IMR-90 (cell line): ENCODE measurements at regions not wholly inside any gene's neighbourhood (a gene's known extent, or its start where the extent isn't known, plus 50 kb on each side); places are given as distances from the start of the nearest gene placed in this dataset.
"Not testable (repeated sequence)": the region's sequence is repeated elsewhere in the genome, so short reads cannot be mapped to it uniquely, and the experiment has no call there.

Source experiments
- ATAC-seq: fragments of 200-7000 bp; cut with Tn5 transposase; 2 replicates; pipeline ENCODE4 v1.9.1; 2020; ENCODE audit warnings: low read depth, mild to moderate bottlenecking, moderate library complexity
- BruUV-seq: library from RNA; stranded (reverse); fragments of 400-500 nt; replicated peaks from 2 replicates; lab custom pipeline; 2021; lab: Mats Ljungman, UMichigan
- CTCF ChIA-PET: fragments of 300-600 bp; formaldehyde crosslinking; extraction: SDS; loops from one replicate; lab custom pipeline; 2021; ENCODE audit warnings: antibody characterized with exemption; lab: Yijun Ruan, JAX
- POLR2A ChIA-PET: fragments of 300-600 bp; sonication (Branson Sonifier 250); formaldehyde crosslinking; loops from one replicate; lab custom pipeline; 2022; ENCODE audit warnings: antibody characterized with exemption; ENCODE audit not compliant: unreplicated experiment; lab: Charles Lee
- DNase-seq: peaks from one replicate; pipeline ENCODE4 v3.0.0; 2013
- H2AFZ ChIP-seq: replicated peaks from 2 replicates; pipeline ENCODE3; 2013; ENCODE audit warnings: low read length, mild to moderate bottlenecking; ENCODE audit not compliant: poor library complexity
- H2AK5ac ChIP-seq: 2 replicates; pipeline ENCODE4 v1.6.1; 2013; ENCODE audit warnings: low read depth, low read length, inconsistent platforms
- H2AK9ac ChIP-seq: replicated peaks from 2 replicates; pipeline ENCODE3; 2013; ENCODE audit warnings: mild to moderate bottlenecking, low read depth, low read length, moderate library complexity; ENCODE audit not compliant: poor library complexity
- H2BK120ac ChIP-seq: 2 replicates; pipeline ENCODE4 v1.6.1; 2013; ENCODE audit warnings: low read depth, low read length, inconsistent platforms
- H2BK15ac ChIP-seq: 3 replicates; pipeline ENCODE4 v1.6.1; 2013; ENCODE audit warnings: low read depth, low read length, inconsistent platforms
- H2BK20ac ChIP-seq: 2 replicates; pipeline ENCODE4 v1.6.1; 2013; ENCODE audit warnings: low read depth, mild to moderate bottlenecking, inconsistent platforms, low read length, moderate library complexity
- H2BK5ac ChIP-seq: 2 replicates; pipeline ENCODE4 v1.6.1; 2013; ENCODE audit warnings: mild to moderate bottlenecking, low read depth, low read length, inconsistent platforms; ENCODE audit not compliant: poor library complexity, severe bottlenecking
- H3K14ac ChIP-seq: replicated peaks from 2 replicates; pipeline ENCODE4 v1.6.1; 2013; ENCODE audit warnings: low read depth, low read length, inconsistent platforms
- H3K18ac ChIP-seq: 2 replicates; pipeline ENCODE4 v1.6.1; 2013; ENCODE audit warnings: low read depth, low read length, control low read depth
- H3K23ac ChIP-seq: 2 replicates; pipeline ENCODE4 v1.6.1; 2013; ENCODE audit warnings: low read depth, low read length, inconsistent platforms
- H3K27ac ChIP-seq: 2 replicates; pipeline ENCODE4 v1.5.1; 2013; ENCODE audit warnings: mild to moderate bottlenecking, control low read depth, low read length; ENCODE audit not compliant: insufficient read depth
- H3K27me3 ChIP-seq: 2 replicates; pipeline ENCODE4 v1.6.1; 2013; ENCODE audit warnings: low read length; ENCODE audit not compliant: control insufficient read depth, insufficient read depth
- H3K36me3 ChIP-seq: 2 replicates; pipeline ENCODE4 v1.6.1; 2013; ENCODE audit warnings: low read length, mixed read lengths; ENCODE audit not compliant: control insufficient read depth, insufficient read depth
- H3K4ac ChIP-seq: 2 replicates; pipeline ENCODE4 v1.6.1; 2013; ENCODE audit warnings: low read depth, low read length, inconsistent platforms
- H3K4me1 ChIP-seq: 2 replicates; pipeline ENCODE4 v1.6.1; 2013; ENCODE audit warnings: low read length, mixed read lengths; ENCODE audit not compliant: control insufficient read depth, insufficient read depth
- H3K4me2 ChIP-seq: 2 replicates; pipeline ENCODE4 v1.6.1; 2013; ENCODE audit warnings: low read depth, mild to moderate bottlenecking, control low read depth, low read length, moderate library complexity
- H3K4me3 ChIP-seq: 2 replicates; pipeline ENCODE4 v1.5.1; 2013; ENCODE audit warnings: low read depth, mild to moderate bottlenecking, control low read depth, low read length, moderate library complexity; ENCODE audit not compliant: insufficient read depth
- H3K56ac ChIP-seq: 2 replicates; pipeline ENCODE4 v1.6.1; 2013; ENCODE audit warnings: low read length, inconsistent platforms; ENCODE audit not compliant: insufficient read depth; ENCODE audit errors: extremely low read depth
- H3K79me1 ChIP-seq, 2 experiments: 2 replicates each; pipeline ENCODE4 v1.6.1; 2013; ENCODE audit warnings: low read length in 2 of 2, inconsistent platforms in 1 of 2, low read depth in 1 of 2
- H3K9ac ChIP-seq: 2 replicates; pipeline ENCODE4 v1.6.1; 2013; ENCODE audit warnings: low read depth, low read length, control low read depth
- H3K9me1 ChIP-seq: 2 replicates; pipeline ENCODE4 v1.6.1; 2013; ENCODE audit warnings: low read length, inconsistent platforms; ENCODE audit not compliant: insufficient read depth
- H3K9me3 ChIP-seq: 2 replicates; pipeline ENCODE4 v1.6.1; 2013; ENCODE audit warnings: low read length; ENCODE audit not compliant: control insufficient read depth, insufficient read depth
- H4K20me1 ChIP-seq: 2 replicates; pipeline ENCODE4 v1.6.1; 2013; ENCODE audit warnings: low read length, inconsistent platforms; ENCODE audit not compliant: insufficient read depth
- H4K5ac ChIP-seq: 2 replicates; pipeline ENCODE4 v1.6.1; 2013; ENCODE audit warnings: mild to moderate bottlenecking, low read depth, low read length, control low read depth
- H4K8ac ChIP-seq, 2 experiments: 2 replicates each; pipeline ENCODE4 v1.6.1; 2013; ENCODE audit warnings: low read depth in 2 of 2, low read length in 2 of 2, control low read depth in 1 of 2, inconsistent platforms in 1 of 2
- H4K91ac ChIP-seq: 2 replicates; pipeline ENCODE4 v1.6.1; 2013; ENCODE audit warnings: low read depth, low read length, inconsistent platforms; ENCODE audit not compliant: insufficient read depth
- WGBS, 2 experiments: methylation state at CpG; one replicate each; pipeline versions ENCODE4 v1.1.5 to v1.1.7; 2013; ENCODE audit warnings: missing lambda C conversion rate in 2 of 2; ENCODE audit not compliant: insufficient read length in 1 of 2; ENCODE audit errors: extremely low coverage in 2 of 2; 5-methylcytosine and 5-hydroxymethylcytosine counted together
- dilution Hi-C: fragments of 300-500 bp; cut with HindIII; formaldehyde crosslinking; loops from one replicate; pipeline ENCODE4 v1.14.3; 2018; ENCODE audit warnings: low sequenced_read_pairs; ENCODE audit not compliant: unreplicated experiment
- in situ Hi-C: fragments of 300-500 bp; cut with MboI; formaldehyde crosslinking; loops from 3 replicates; pipeline ENCODE4 v1.14.3; 2019; ENCODE audit warnings: low sequenced_read_pairs, inconsistent platforms, mixed read lengths
- intact Hi-C: fragments of 100-400 bp; cut with micrococcal nuclease; formaldehyde crosslinking; loops from 2 replicates; pipeline ENCODE4 v1.10.0; 2022

- H3K27me3 ChIP-seq, H4K20me1 ChIP-seq, H3K18ac ChIP-seq, H3K79me1 ChIP-seq, H2BK120ac ChIP-seq, H3K9ac ChIP-seq, H2AK5ac ChIP-seq, ATAC-seq, H3K56ac ChIP-seq, H4K91ac ChIP-seq, H3K4me1 ChIP-seq, POLR2A ChIA-PET, CTCF ChIA-PET, in situ Hi-C loops, H3K36me3 ChIP-seq, H3K4me2 ChIP-seq, H3K27ac ChIP-seq, H3K4ac ChIP-seq, H4K5ac ChIP-seq, H2AK9ac ChIP-seq, H4K8ac ChIP-seq, intact Hi-C loops, H2BK20ac ChIP-seq, H3K9me1 ChIP-seq, dilution Hi-C loops, H3K9me3 ChIP-seq, H3K4me3 ChIP-seq, DNase-seq, H2AFZ ChIP-seq, H2BK15ac ChIP-seq, H3K14ac ChIP-seq, H2BK5ac ChIP-seq, H3K23ac ChIP-seq, BruUV-seq: not testable (repeated sequence)
- no CpG with 5 or more reads among the region's 10 CpGs for WGBS, 2 experiments
Observed at GRCh38 chr21:6139331-6139730, 4382.1 kb upstream of the TPTE start.

DNA sequence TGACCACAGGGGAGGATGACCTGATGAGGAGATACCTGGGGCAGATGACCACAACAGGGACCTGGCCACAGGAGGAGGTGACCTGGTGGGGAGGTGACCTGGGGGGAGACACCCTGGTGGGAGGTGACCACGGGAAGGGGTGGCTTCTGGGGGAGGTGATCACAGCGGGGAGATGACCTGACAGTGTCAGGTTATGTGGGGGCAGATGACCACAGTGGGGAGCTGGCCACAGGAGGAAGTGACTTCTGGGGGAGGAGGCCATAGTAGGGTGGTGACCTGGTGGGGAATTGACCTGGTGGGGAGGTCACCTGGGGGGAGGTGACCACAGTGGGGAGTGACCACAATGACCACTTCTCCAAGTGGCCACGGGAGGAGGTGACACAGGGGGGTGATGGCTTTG, 4381.5 kb upstream of the TPTE start:
- H3K18ac ChIP-seq, H3K79me1 ChIP-seq, H3K56ac ChIP-seq, POLR2A ChIA-PET, in situ Hi-C loops, H3K9ac ChIP-seq, H4K91ac ChIP-seq, H3K27me3 ChIP-seq, intact Hi-C loops, H2BK15ac ChIP-seq, dilution Hi-C loops, H2BK5ac ChIP-seq, DNase-seq, H2AK9ac ChIP-seq, H3K4ac ChIP-seq, H2BK20ac ChIP-seq, H3K4me1 ChIP-seq, H2BK120ac ChIP-seq, H3K36me3 ChIP-seq, H3K9me1 ChIP-seq, H3K23ac ChIP-seq, H3K27ac ChIP-seq, H2AFZ ChIP-seq, H3K4me2 ChIP-seq, H4K8ac ChIP-seq, H4K20me1 ChIP-seq, H3K14ac ChIP-seq, BruUV-seq, CTCF ChIA-PET, H3K9me3 ChIP-seq, ATAC-seq, H4K5ac ChIP-seq, H3K4me3 ChIP-seq, H2AK5ac ChIP-seq: not testable (repeated sequence)
- WGBS, 2 experiments: no CpG with 5 or more reads among the region's 3 CpGs
